Keratinocyte (primary cell): ENCODE measurements at regions not wholly inside any gene's neighbourhood (a gene's known extent, or its start where the extent isn't known, plus 50 kb on each side); places are given as distances from the start of the nearest gene placed in this dataset.

Experiments
- CTCF ChIP-seq, 3 experiments: IDR thresholded peaks in 1 of 3; conservative IDR thresholded peaks in 1 of 3; optimal IDR thresholded peaks in 1 of 3; 2 replicates in 2 of 3; 3 replicates in 1 of 3; pipeline versions ENCODE3 to v1.5.1; 2011; ENCODE audit warnings: low read length in 3 of 3, mild to moderate bottlenecking in 3 of 3, moderate library complexity in 2 of 3, control low read depth in 1 of 3, inconsistent platforms in 1 of 3; ENCODE audit not compliant: insufficient read depth in 2 of 3; ENCODE audit errors: extremely low read depth in 1 of 3
- EZH2 ChIP-seq: IDR thresholded peaks from one replicate; pipeline ENCODE4 v1.6.1; 2012; ENCODE audit warnings: inconsistent platforms, mild to moderate bottlenecking, low read length, moderate library complexity

GRCh38 chr11:36837831-36838437 is 239.9 kb upstream of the RAG2 start:
- TF ChIP-seq CTCF (optimal IDR thresholded peaks at IDR 0.05 in 1 of 3, IDR thresholded peaks at IDR 0.05 in 1 of 3, conservative IDR thresholded peaks at IDR 0.05 in 1 of 3; ENCODE audit: extremely low read depth in 1 of 3, insufficient read depth in 2 of 3, low read length in 3 of 3) (no peak), EZH2 (no peak)
